GM19240 (cell line): ENCODE measurements at regions not wholly inside any gene's neighbourhood (a gene's known extent, or its start where the extent isn't known, plus 50 kb on each side); places are given as distances from the start of the nearest gene placed in this dataset.

Experiments used
- DNase-seq: peaks from one replicate; pipeline ENCODE4 v3.0.0; 2011; ENCODE audit warnings: low spot score; ENCODE audit not compliant: insufficient read length

GRCh38 chr6:23003671-23004467 lies 434.5 kb downstream of the HDGFL1 start:
- no peak for DNase-seq

GRCh38 chr6:23006656-23007055 lies 437.3 kb downstream of the HDGFL1 start:
- no peak for DNase-seq

GRCh38 chr6:23011615-23012014 lies 442.2 kb downstream of the HDGFL1 start:
- no peak for DNase-seq

GRCh38 chr6:23013776-23014175 lies 444.4 kb downstream of the HDGFL1 start:
- DNase-seq = no peak

- no peak for DNase-seq
These were observed 447.3 kb downstream of the HDGFL1 start for GRCh38 chr6:23016696-23017095.

DNA sequence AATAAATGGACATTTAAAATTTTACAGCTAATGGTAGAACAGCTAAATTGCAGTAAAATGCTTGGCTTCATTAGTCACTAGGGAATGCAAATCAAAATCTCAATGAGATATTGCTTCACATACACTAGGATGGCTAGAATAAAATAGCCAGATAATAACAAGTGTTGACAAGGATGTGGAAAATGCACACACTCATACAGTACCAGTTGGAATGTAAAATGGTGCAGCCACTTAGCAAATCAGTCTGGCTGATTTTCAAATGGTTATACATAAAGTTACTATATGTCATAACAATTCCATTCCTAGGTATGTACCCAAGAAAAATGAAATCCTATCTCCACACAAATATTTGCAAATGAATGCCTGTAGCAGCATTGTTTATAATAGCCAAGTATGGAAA lies 452.1 kb downstream of the HDGFL1 start:
- no peak for DNase-seq

DNA sequence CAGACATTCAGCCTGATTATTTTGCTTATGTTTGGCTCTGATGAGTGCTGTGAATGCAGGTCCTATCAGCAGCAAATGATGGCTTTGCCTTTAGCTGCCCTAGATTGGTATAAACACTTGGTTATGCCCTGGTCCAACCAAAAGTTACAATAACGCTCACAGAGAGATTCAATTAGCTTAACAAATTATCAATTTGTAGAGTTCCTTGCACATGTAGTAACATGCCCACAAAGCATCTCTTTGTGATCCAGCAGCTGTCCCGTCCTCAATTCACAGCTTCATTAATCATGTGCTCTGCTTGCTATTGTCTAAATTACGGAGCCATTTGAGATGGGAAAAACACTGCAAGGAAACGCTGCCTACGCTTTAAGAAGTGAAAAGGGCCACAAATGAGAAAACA lies 457.9 kb downstream of the HDGFL1 start:
- no peak for DNase-seq

- DNase-seq = no peak
These were observed 462.6 kb downstream of the HDGFL1 start for GRCh38 chr6:23031986-23032385.

DNA sequence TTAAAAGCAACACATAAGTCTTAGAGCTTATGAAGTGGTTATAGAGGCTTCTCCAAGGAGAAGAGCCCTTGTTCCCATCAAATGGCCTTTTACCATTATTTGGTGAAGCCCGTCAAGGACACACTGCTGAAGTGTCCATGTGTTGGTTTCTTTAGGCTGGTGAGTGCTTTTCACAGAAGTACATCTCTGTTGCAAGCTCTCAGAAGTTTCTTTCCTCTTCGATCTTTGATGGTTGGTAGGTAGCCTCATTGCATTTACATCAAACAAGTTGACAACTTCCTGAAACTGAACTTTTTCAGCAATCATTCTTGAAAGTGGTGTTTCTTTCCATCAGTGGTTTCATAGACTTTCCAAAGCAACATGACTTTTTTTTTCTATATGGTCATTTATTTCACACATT lies 465.6 kb downstream of the HDGFL1 start:
- DNase-seq = no peak

GRCh38 chr6:23036406-23036983 lies 467.1 kb downstream of the HDGFL1 start:
- no peak for DNase-seq

GRCh38 chr6:23040899-23041298 lies 471.5 kb downstream of the HDGFL1 start:
- no peak for DNase-seq

- DNase-seq = no peak
These were observed 475.9 kb downstream of the HDGFL1 start for GRCh38 chr6:23045280-23045679.

DNA sequence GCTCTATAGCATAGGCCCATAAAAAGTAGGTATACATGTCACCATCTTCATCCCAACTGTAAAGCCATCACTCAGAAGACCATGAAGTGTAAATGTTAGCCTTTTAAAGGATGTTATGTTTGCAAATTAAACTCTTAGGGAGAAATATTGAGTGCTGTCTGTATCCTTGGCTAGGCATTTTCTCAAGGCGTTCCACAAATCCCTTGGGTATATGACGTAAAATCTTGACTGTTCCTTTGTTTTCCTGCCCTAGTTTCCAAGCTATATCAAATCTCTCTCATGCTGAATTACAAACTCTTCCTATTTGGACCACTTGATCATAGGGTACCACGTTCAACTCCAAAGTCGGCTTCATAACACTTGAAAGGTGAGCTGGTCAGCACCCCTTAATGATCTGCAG lies 486.2 kb downstream of the HDGFL1 start:
- DNase-seq = no peak

- no peak for DNase-seq
These were observed 504.5 kb downstream of the HDGFL1 start for GRCh38 chr6:23073821-23074220.

- no peak for DNase-seq
These were observed 508.4 kb downstream of the HDGFL1 start for GRCh38 chr6:23077772-23078171.

- DNase-seq = no peak
These were observed 512.3 kb downstream of the HDGFL1 start for GRCh38 chr6:23081701-23082100.

- DNase-seq = no peak
These were observed 516.7 kb downstream of the HDGFL1 start for GRCh38 chr6:23086100-23086499.

DNA sequence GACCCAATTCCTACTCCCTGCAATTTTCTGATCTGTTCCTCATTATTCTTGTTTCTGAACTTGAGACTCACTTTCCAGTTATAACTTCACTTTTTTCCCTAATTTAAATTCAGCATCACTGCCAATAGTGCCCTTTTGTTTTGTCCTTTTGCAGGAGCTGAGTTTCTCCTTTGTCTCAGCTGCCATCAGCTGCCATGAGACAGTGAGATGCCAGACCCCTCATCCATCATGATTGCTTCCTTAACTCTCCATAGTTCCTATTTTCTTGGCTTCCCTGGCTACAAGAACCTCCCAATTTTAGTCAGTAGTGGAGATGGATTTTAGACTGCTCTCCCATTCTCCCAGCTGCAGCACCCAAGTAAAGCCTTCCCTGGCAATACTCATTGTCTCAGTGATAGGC lies 518.1 kb downstream of the HDGFL1 start:
- DNase-seq = no peak

DNA sequence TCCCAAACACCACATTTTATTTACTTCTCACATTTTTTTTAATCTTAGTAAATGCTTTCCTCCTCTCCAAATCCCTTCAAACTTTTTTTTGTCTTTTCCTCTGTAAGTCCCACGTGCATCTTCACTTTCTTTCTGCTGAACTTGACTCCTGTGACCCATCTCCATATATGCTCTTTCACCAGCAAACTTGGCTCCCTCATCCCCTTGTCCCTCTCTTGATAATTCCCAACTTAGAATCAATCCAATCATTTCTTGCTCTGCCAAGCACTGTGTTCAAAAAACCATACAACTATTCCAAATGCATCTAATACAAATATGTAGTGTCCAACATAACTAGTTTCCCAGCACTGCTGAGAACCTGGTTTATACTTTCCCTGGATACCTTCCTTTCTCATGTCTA lies 519.4 kb downstream of the HDGFL1 start:
- DNase-seq = no peak

GRCh38 chr6:23089981-23090380 lies 520.6 kb downstream of the HDGFL1 start:
- no peak for DNase-seq

- DNase-seq = no peak
These were observed 522.4 kb downstream of the HDGFL1 start for GRCh38 chr6:23091795-23092194.

DNA sequence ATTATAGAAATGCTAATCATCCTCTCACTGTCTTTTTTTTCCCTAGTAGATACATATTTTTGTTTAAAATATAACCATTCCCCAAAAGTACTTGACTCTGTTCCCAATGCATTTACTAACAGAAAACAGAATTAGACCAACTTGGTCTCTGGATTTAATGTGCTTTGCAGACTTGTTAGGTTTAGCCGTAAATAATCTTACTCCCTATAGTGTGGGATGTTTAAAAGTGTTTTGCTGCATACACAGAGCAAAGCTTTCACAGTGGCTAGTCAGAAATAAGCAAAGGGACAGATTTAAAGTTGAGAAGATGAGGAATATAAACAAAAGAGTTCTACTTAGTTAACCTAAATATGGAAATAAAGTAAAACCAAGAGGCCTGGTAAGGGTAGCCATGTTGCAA lies 527.5 kb downstream of the HDGFL1 start:
- no peak for DNase-seq

DNA sequence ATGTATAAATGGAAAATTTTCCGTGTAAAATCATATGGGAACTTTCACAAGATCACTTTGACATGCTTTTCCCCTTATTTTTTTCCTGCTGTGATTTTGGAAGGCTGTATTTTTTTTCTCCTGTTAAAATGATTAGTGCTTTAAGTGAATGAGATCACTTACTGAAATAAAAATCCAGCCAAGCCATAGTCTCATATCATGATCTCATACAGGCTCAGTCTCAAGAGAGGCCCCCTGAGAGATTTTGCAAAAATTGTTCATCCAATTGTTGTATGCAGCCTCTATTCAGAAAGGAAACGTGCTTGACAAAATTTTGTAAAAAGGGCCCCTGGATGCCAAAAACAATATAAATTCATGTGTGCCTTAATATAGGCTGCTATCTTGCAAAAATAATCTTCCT lies 528.2 kb downstream of the HDGFL1 start:
- no peak for DNase-seq
